ENCODE measurements at regions not wholly inside any gene's neighbourhood (a gene's known extent, or its start where the extent isn't known, plus 50 kb on each side); places are given as distances from the start of the nearest gene placed in this dataset.

GRCh38 chr2:43171789-43172188 is 54.6 kb downstream of the ZFP36L2 start:
- DNase-seq: no peak

- no peak for DNase-seq
Observed at GRCh38 chr2:43170405-43171105, 55.9 kb downstream of the ZFP36L2 start.

GRCh38 chr2:43169987-43170386 is 56.4 kb downstream of the ZFP36L2 start:
- peak; percentile 27 for DNase-seq

GRCh38 chr2:43169099-43169945 is 57.1 kb downstream of the ZFP36L2 start:
- DNase-seq: no peak

- no peak for DNase-seq
Observed at GRCh38 chr2:43168016-43168369, 58.4 kb downstream of the ZFP36L2 start.

- no peak for DNase-seq
Observed at GRCh38 chr2:43165378-43166069, 60.9 kb downstream of the ZFP36L2 start.

- no peak for DNase-seq
Observed at GRCh38 chr2:43164686-43165085, 61.7 kb downstream of the ZFP36L2 start.

GRCh38 chr2:43163584-43164270 is 62.7 kb downstream of the ZFP36L2 start:
- no peak for DNase-seq

GRCh38 chr2:43162511-43162776 is 64.0 kb downstream of the ZFP36L2 start:
- DNase-seq: no peak

- DNase-seq: no peak
Observed at GRCh38 chr2:43161650-43162510, 64.5 kb downstream of the ZFP36L2 start.

GRCh38 chr2:43160778-43161177 is 65.6 kb downstream of the ZFP36L2 start:
- DNase-seq: no peak

- no peak for DNase-seq
Observed at GRCh38 chr2:43159797-43160196, 66.6 kb downstream of the ZFP36L2 start.

- DNase-seq: no peak
Observed at GRCh38 chr2:43158259-43158880, 68.0 kb downstream of the ZFP36L2 start.

- DNase-seq: no peak
Observed at GRCh38 chr2:43157506-43158246, 68.7 kb downstream of the ZFP36L2 start.

- DNase-seq: no peak
Observed at GRCh38 chr2:43155851-43156411, 70.5 kb downstream of the ZFP36L2 start.

GRCh38 chr2:43154685-43155084 is 71.7 kb downstream of the ZFP36L2 start:
- no peak for DNase-seq

GRCh38 chr2:43152741-43153647 is 73.4 kb downstream of the ZFP36L2 start:
- no peak for DNase-seq

- no peak for DNase-seq
Observed at GRCh38 chr2:43152186-43152585, 74.2 kb downstream of the ZFP36L2 start.

- DNase-seq: no peak
Observed at GRCh38 chr2:43149482-43150107, 76.8 kb downstream of the ZFP36L2 start.
